ENCODE measurements at regions not wholly inside any gene's neighbourhood (a gene's known extent, or its start where the extent isn't known, plus 50 kb on each side); places are given as distances from the start of the nearest gene placed in this dataset.

DNA sequence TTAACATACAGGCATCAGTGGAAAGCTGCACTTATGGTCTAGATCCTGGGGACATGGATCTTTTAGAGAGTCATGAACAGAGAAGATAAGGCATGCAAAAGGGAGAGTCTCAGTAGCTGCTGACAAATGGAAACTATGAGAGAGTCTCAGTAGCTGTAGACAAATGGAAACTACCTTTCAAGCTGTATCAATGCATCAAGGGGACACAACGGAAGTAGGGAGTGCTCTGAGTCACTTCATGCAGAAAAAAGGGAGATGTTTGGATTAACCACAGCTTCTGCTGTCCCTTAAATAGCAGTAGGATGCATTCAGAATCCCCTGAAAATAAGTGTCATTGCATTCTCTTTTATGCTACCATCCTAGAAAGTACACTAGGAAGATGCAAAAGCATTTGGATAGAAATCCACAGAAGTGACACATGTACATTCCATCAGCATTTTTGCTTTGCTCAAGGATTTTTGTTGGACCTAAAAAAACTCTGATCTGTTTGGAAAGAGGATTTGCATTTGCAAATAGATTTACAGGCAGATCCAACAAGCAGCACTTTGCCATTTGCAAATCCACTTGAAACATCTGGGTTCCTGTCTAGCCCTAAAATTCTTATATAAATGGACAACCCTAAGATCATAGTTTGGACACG, 227.5 kb upstream of the LMO3 start:
- Histone ChIP-seq H3K27me3 (ENCODE audit: control insufficient read depth in 2 of 2, insufficient read depth in 2 of 2, low read length in 2 of 2) (no peaks in the 10 kb centered on the region), H2AFZ (ENCODE audit: low read depth, low read length) (no peak overlapping the region), H3K4me2 (ENCODE audit: insufficient read depth, low read length) (no peak overlapping the region), H3K36me3 (ENCODE audit: control insufficient read depth, insufficient read depth, low read length) (no peaks in the 10 kb centered on the region), H3K79me2 (ENCODE audit: control insufficient read depth, insufficient read depth, low read length) (no peaks in the 10 kb centered on the region), H3K4me3 (no peak overlapping the region), H3K9ac (ENCODE audit: insufficient read depth in 1 of 2, low read depth in 2 of 2, low read length in 2 of 2) (no peak overlapping the region), H3K4me1 (replicated peaks in 1 of 2; ENCODE audit: control insufficient read depth in 2 of 2, insufficient read depth in 2 of 2, low read length in 2 of 2) (no peaks in the 10 kb centered on the region), H3K27ac (ENCODE audit: extremely low read depth, low read depth, low read length) (no peak overlapping the region), H3K9me3 (replicated peaks; ENCODE audit: control insufficient read depth, insufficient read depth, low read depth, low read length) (no peaks in the 10 kb centered on the region), H4K20me1 (replicated peaks; ENCODE audit: control insufficient read depth, insufficient read depth, low read length) (no peaks in the 10 kb centered on the region), H3K9me1 (ENCODE audit: control insufficient read depth, insufficient read depth, low read length) (no peaks in the 10 kb centered on the region)
- FAIRE-seq (no peak), ATAC-seq (no peak), DNase-seq (ENCODE audit: extremely low read depth in 1 of 4, low spot score in 3 of 4) (no peak)
- ChIA-PET CTCF (ENCODE audit: low intra/inter-chr PET ratio) (no interaction called here), POLR2A (no interaction called here)
- in situ Hi-C loops (cut with MboI) (no loop called here), intact Hi-C loops (cut with micrococcal nuclease) (no loop called here)
- no TSS peak for BruUV-seq (replicated peaks)
- WGBS (ENCODE audit: insufficient coverage, low coverage, missing lambda C conversion rate): 0% methylated on average over 1 of the region's 2 CpGs
- TF ChIP-seq RFX5 (IDR thresholded peaks at IDR 0.05; ENCODE audit: low read depth, low read length): no peak
- TF ChIP-seq, protein P1, sequence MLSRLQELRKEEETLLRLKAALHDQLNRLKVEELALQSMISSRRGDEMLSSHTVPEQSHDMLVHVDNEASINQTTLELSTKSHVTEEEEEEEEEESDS (CRISPR knock-in tag; IDR thresholded peaks at IDR 0.05): no peak
- TF ChIP-seq, protein P2, sequence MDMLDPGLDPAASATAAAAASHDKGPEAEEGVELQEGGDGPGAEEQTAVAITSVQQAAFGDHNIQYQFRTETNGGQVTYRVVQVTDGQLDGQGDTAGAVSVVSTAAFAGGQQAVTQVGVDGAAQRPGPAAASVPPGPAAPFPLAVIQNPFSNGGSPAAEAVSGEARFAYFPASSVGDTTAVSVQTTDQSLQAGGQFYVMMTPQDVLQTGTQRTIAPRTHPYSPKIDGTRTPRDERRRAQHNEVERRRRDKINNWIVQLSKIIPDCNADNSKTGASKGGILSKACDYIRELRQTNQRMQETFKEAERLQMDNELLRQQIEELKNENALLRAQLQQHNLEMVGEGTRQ (CRISPR knock-in tag; IDR thresholded peaks at IDR 0.05): no peak
- TF ChIP-seq, protein P3, sequence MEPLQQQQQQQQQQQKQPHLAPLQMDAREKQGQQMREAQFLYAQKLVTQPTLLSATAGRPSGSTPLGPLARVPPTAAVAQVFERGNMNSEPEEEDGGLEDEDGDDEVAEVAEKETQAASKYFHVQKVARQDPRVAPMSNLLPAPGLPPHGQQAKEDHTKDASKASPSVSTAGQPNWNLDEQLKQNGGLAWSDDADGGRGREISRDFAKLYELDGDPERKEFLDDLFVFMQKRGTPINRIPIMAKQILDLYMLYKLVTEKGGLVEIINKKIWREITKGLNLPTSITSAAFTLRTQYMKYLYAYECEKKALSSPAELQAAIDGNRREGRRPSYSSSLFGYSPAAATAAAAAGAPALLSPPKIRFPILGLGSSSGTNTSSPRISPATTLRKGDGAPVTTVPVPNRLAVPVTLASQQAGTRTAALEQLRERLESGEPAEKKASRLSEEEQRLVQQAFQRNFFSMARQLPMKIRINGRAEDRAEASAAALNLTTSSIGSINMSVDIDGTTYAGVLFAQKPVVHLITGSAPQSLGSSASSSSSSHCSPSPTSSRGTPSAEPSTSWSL (CRISPR knock-in tag; IDR thresholded peaks at IDR 0.05; ENCODE audit: borderline replicate concordance): no peak
- no peak for TF ChIP-seq PTRF (tag; IDR thresholded peaks at IDR 0.05)
- no peak for TF ChIP-seq DPF2 (IDR thresholded peaks at IDR 0.05)
- TF ChIP-seq GATAD2B (IDR thresholded peaks at IDR 0.05; ENCODE audit: borderline replicate concordance): no peak
- TF ChIP-seq NBN (IDR thresholded peaks at IDR 0.05; ENCODE audit: low read depth): no peak
- no peak for TF ChIP-seq EHMT2 (IDR thresholded peaks at IDR 0.05)
- TF ChIP-seq ARNT (IDR thresholded peaks at IDR 0.05): no peak
- TF ChIP-seq, protein P4, sequence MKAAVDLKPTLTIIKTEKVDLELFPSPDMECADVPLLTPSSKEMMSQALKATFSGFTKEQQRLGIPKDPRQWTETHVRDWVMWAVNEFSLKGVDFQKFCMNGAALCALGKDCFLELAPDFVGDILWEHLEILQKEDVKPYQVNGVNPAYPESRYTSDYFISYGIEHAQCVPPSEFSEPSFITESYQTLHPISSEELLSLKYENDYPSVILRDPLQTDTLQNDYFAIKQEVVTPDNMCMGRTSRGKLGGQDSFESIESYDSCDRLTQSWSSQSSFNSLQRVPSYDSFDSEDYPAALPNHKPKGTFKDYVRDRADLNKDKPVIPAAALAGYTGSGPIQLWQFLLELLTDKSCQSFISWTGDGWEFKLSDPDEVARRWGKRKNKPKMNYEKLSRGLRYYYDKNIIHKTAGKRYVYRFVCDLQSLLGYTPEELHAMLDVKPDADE (conservative IDR thresholded peaks at IDR 0.05; ENCODE audit: control insufficient read depth, low read depth, low read length): no peak
- TF ChIP-seq STAG1 (CRISPR knock-in tag; IDR thresholded peaks at IDR 0.05; ENCODE audit: borderline replicate concordance): no peak
- TF ChIP-seq RBM14 (IDR thresholded peaks at IDR 0.05; ENCODE audit: borderline replicate concordance, insufficient read depth, low read depth, low read length): no peak
- TF ChIP-seq SFPQ (IDR thresholded peaks at IDR 0.05; ENCODE audit: low read depth, low read length): no peak
- TF ChIP-seq BMI1 (IDR thresholded peaks at IDR 0.05; ENCODE audit: low read length): no peak
- TF ChIP-seq RCOR1 (IDR thresholded peaks at IDR 0.05; ENCODE audit: borderline replicate concordance in 1 of 2, low read depth in 2 of 2, low read length in 2 of 2): no peak
- TF ChIP-seq CBX8 (IDR thresholded peaks at IDR 0.05; ENCODE audit: borderline replicate concordance, extremely low read depth, low read depth, low read length, poor library complexity, severe bottlenecking): no peak

Data from K562 (cell line).